Gastroesophageal sphincter (tissue), 4 donors: ENCODE measurements at regions not wholly inside any gene's neighbourhood (a gene's known extent, or its start where the extent isn't known, plus 50 kb on each side); places are given as distances from the start of the nearest gene placed in this dataset.

Source experiments
- ATAC-seq: fragments of 150-250 bp; one replicate; pipeline ENCODE4 v1.9.1; 2016; ENCODE audit warnings: mild to moderate bottlenecking, moderate library complexity
- H3K27ac ChIP-seq, 4 donors: fragments of 200-600 bp; sonication (generic) in 3 of 4; 1 replicate in 3 of 4; 2 replicates in 1 of 4; pipeline ENCODE4 v1.5.1; 2016 to 2019
- H3K27me3 ChIP-seq: fragments of 200-600 bp; sonication (generic); one replicate; pipeline ENCODE4 v1.5.1; 2019
- H3K36me3 ChIP-seq, 2 donors: fragments of 200-600 bp; sonication (generic); one replicate each; pipeline ENCODE4 v1.5.1; 2019; ENCODE audit warnings: control low read depth in 1 of 2
- H3K4me1 ChIP-seq, 3 donors: fragments of 200-600 bp; sonication (generic); 1 replicate in 2 of 3; 2 replicates in 1 of 3; pipeline ENCODE4 v1.5.1; 2016 to 2019; ENCODE audit warnings: control low read depth in 2 of 3
- H3K4me3 ChIP-seq, 2 donors: fragments of 200-600 bp; sonication (generic); one replicate each; pipeline ENCODE4 v1.5.1; 2019; ENCODE audit warnings: mild to moderate bottlenecking in 1 of 2, moderate library complexity in 1 of 2
- H3K9me3 ChIP-seq, 3 donors: fragments of 200-600 bp; sonication (generic); one replicate each; pipeline ENCODE4 v1.5.1; 2017 to 2019; ENCODE audit warnings: control low read depth in 2 of 3
- CTCF ChIP-seq, 4 experiments: fragments of 200-600 bp in 2 of 4; fragments of 450-650 bp in 2 of 4; sonication (generic) in 1 of 4; IDR thresholded peaks; one replicate each; pipeline ENCODE4 v1.5.1; 2017 to 2019; ENCODE audit warnings: antibody characterized with exemption in 4 of 4, mild to moderate bottlenecking in 2 of 4, moderate library complexity in 2 of 4
- EP300 ChIP-seq: sonication (generic); formaldehyde crosslinking; IDR thresholded peaks from one replicate; pipeline ENCODE4 v1.6.1; 2017; ENCODE audit warnings: antibody characterized with exemption, mild to moderate bottlenecking
- POLR2A ChIP-seq, 2 donors: fragments of 450-650 bp; IDR thresholded peaks; one replicate each; pipeline ENCODE4 v1.6.1; 2017; ENCODE audit warnings: antibody characterized with exemption in 2 of 2, mild to moderate bottlenecking in 2 of 2, moderate library complexity in 1 of 2
- POLR2AphosphoS5 ChIP-seq: sonication (generic); formaldehyde crosslinking; IDR thresholded peaks from one replicate; pipeline ENCODE4 v1.6.1; 2017; ENCODE audit warnings: antibody characterized with exemption
- WGBS, 2 donors: methylation state at CpG; one replicate each; pipeline ENCODE4 v1.1.5; 2018; ENCODE audit warnings: low coverage in 1 of 2; 5-methylcytosine and 5-hydroxymethylcytosine counted together

DNA sequence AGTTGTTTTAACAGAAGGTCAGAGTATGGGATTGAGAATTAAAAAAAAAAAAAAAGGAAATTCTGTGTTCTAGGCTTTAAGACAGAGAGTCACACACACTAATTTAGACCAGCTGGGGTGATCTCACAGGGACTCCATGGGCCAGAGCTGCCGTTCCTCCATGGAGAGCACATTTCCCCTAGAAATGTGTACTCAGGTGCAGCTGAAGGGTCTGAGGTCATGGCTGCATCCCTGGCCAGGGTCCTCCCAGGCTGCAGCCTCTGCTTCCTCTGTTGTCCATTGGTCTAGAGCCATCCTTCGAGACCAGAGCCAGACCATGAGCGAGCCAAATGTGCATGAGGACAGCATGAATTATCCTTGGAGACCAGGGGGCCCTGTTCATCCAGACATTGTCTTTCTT, 190.1 kb upstream of the TNP1 start:
- WGBS, 2 donors = 45 to 79% methylated on average over 2 to 3 of the region's 3 CpGs
- Histone ChIP-seq H3K4me3 (no peak overlapping the region), H3K4me1 (peaks cover 0 to 54% (median 17%) of the 10 kb centered on the region in 3 donors), H3K27me3 (no peaks in the 10 kb centered on the region), H3K9me3 (no peaks in the 10 kb centered on the region), H3K27ac (peak overlapping the region in 2 of 4 donors; percentile 29 to 33), H3K36me3 (no peaks in the 10 kb centered on the region)
- ATAC-seq = no peak
- no peak for TF ChIP-seq EP300
- TF ChIP-seq CTCF (IDR thresholded peaks at IDR 0.05) = no peak

GRCh38 chr2:217049422-217049821, 189.6 kb upstream of the TNP1 start:
- H3K36me3 ChIP-seq = no peaks in the 10 kb centered on the region
- ATAC-seq = no peak
- no peaks in the 10 kb centered on the region for H3K27me3 ChIP-seq
- TF ChIP-seq CTCF (IDR thresholded peaks at IDR 0.05) (no peak), POLR2AphosphoS5 (no peak), POLR2A (IDR thresholded peaks at IDR 0.05) (no peak), EP300 (no peak)
- H3K4me1 ChIP-seq = peaks cover 0 to 55% (median 17%) of the 10 kb centered on the region in 3 donors
- H3K27ac ChIP-seq = peak overlapping the region in 2 of 4 donors; percentile 29 to 33
- H3K4me3 ChIP-seq = no peak overlapping the region
- no peaks in the 10 kb centered on the region for H3K9me3 ChIP-seq
- WGBS, 2 donors = 73 to 74% methylated on average over 3 to 7 of the region's 7 CpGs

DNA sequence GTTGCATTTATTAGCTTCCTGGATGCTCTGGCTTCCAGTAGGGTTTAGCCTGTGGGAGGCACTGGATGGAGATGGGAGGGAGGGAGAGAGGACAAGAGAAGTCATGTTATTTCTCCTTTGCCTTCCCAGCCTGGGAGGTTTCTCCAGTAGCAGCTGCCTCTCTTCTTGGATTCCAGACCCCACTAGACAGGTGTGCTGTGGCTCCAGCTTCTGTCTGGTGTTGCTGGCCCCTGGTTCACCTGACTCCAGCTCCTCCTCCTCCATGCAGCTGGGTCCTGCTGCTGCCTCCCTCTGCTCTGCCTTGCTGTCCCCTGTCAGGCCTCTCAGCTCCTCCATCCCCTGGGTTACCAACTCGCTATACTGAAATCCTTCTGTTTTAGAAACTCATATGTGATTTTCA, 188.9 kb upstream of the TNP1 start:
- TF ChIP-seq POLR2A (IDR thresholded peaks at IDR 0.05) (no peak), EP300 (no peak), POLR2AphosphoS5 (no peak), CTCF (IDR thresholded peaks at IDR 0.05) (no peak)
- Histone ChIP-seq H3K4me1 (peaks cover 0 to 55% (median 17%) of the 10 kb centered on the region in 3 donors), H3K27ac (no peak overlapping the region), H3K36me3 (no peaks in the 10 kb centered on the region), H3K27me3 (no peaks in the 10 kb centered on the region), H3K4me3 (no peak overlapping the region), H3K9me3 (no peaks in the 10 kb centered on the region)
- ATAC-seq = no peak
- 100% methylated on average over 1 of the region's 1 CpG for WGBS, 2 donors

DNA sequence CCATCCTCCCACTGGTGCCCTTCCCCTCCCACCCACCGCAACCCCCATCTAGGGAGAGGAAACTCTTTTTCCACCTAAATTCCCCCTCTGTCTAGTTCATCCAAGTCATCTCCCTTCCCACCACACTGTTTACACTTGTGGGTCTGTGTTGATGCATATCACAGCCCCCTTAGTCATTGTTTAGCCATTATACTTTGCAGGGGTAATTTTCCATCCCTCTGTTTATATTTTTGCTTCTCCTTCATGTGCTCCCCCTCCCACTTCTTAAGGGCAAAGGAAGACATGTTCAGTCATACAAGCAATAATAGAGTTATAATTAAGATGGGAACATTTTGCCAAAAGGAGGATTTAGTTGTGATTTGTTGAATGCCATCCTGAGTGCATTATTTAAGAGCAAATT, 187.8 kb upstream of the TNP1 start:
- Histone ChIP-seq H3K27me3 (no peaks in the 10 kb centered on the region), H3K27ac (peak overlapping the region in 1 of 4 donors; percentile 22), H3K9me3 (no peaks in the 10 kb centered on the region), H3K4me3 (no peak overlapping the region), H3K36me3 (no peaks in the 10 kb centered on the region), H3K4me1 (peaks cover 0 to 55% (median 17%) of the 10 kb centered on the region in 3 donors)
- ATAC-seq = no peak
- WGBS, 2 donors = 57 to 67% methylated on average over 1 of the region's 1 CpG
- TF ChIP-seq POLR2AphosphoS5 = no peak
- TF ChIP-seq CTCF (IDR thresholded peaks at IDR 0.05) = no peak
- TF ChIP-seq POLR2A (IDR thresholded peaks at IDR 0.05) = no peak
- TF ChIP-seq EP300 = no peak

GRCh38 chr2:217047209-217047608, 187.3 kb upstream of the TNP1 start:
- Histone ChIP-seq H3K9me3 (no peaks in the 10 kb centered on the region), H3K36me3 (no peaks in the 10 kb centered on the region), H3K27me3 (no peaks in the 10 kb centered on the region), H3K27ac (peak overlapping the region in 1 of 4 donors; percentile 22), H3K4me3 (no peak overlapping the region), H3K4me1 (peaks cover 0 to 55% (median 17%) of the 10 kb centered on the region in 3 donors)
- no peak for TF ChIP-seq CTCF (IDR thresholded peaks at IDR 0.05)
- TF ChIP-seq POLR2AphosphoS5 = no peak
- TF ChIP-seq EP300 = no peak
- no peak for ATAC-seq
- WGBS, 2 donors = 64 to 88% methylated on average over 1 to 3 of the region's 3 CpGs
